ENCODE measurements at regions not wholly inside any gene's neighbourhood (a gene's known extent, or its start where the extent isn't known, plus 50 kb on each side); places are given as distances from the start of the nearest gene placed in this dataset.

DNA sequence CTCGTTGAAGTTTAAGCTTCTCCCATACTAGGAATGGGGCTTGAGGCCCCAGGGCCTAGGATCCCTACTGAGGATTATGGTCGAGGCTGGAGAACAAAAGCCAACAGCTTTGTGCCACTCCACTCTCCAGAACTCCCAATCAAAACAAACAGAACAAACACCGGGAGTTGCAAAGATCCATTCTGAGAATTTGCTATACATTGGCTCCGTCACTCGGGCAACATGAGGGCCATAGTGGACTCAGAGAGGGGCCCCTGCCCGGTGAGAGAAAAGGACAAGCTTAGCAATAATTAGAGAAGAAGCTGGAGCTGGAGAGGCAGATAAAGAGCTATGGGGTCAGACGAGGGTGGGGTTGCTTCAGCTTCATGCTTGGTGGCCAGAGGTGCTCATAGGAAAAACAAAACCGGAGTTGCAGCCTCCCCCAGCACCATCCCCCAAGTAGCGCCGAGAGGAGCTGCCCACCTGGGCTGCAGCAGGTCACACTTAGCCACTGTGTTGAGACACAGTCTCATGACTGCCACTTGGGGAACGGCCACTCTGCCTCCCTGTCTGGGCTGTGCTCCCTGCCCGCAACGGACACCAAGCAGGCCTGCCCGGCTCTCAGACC lies 142.3 kb upstream of the HAAO start:
- no peak for TF ChIP-seq POLR2AphosphoS5 (IDR thresholded peaks at IDR 0.05; ENCODE audit: low read depth)
- no peak for TF ChIP-seq SPI1 (IDR thresholded peaks at IDR 0.05; ENCODE audit: borderline replicate concordance, low read depth)
- TF ChIP-seq, protein P1, sequence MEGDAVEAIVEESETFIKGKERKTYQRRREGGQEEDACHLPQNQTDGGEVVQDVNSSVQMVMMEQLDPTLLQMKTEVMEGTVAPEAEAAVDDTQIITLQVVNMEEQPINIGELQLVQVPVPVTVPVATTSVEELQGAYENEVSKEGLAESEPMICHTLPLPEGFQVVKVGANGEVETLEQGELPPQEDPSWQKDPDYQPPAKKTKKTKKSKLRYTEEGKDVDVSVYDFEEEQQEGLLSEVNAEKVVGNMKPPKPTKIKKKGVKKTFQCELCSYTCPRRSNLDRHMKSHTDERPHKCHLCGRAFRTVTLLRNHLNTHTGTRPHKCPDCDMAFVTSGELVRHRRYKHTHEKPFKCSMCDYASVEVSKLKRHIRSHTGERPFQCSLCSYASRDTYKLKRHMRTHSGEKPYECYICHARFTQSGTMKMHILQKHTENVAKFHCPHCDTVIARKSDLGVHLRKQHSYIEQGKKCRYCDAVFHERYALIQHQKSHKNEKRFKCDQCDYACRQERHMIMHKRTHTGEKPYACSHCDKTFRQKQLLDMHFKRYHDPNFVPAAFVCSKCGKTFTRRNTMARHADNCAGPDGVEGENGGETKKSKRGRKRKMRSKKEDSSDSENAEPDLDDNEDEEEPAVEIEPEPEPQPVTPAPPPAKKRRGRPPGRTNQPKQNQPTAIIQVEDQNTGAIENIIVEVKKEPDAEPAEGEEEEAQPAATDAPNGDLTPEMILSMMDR (IDR thresholded peaks at IDR 0.05; ENCODE audit: insufficient read depth, low read length), result no peak
- TF ChIP-seq, protein P2, sequence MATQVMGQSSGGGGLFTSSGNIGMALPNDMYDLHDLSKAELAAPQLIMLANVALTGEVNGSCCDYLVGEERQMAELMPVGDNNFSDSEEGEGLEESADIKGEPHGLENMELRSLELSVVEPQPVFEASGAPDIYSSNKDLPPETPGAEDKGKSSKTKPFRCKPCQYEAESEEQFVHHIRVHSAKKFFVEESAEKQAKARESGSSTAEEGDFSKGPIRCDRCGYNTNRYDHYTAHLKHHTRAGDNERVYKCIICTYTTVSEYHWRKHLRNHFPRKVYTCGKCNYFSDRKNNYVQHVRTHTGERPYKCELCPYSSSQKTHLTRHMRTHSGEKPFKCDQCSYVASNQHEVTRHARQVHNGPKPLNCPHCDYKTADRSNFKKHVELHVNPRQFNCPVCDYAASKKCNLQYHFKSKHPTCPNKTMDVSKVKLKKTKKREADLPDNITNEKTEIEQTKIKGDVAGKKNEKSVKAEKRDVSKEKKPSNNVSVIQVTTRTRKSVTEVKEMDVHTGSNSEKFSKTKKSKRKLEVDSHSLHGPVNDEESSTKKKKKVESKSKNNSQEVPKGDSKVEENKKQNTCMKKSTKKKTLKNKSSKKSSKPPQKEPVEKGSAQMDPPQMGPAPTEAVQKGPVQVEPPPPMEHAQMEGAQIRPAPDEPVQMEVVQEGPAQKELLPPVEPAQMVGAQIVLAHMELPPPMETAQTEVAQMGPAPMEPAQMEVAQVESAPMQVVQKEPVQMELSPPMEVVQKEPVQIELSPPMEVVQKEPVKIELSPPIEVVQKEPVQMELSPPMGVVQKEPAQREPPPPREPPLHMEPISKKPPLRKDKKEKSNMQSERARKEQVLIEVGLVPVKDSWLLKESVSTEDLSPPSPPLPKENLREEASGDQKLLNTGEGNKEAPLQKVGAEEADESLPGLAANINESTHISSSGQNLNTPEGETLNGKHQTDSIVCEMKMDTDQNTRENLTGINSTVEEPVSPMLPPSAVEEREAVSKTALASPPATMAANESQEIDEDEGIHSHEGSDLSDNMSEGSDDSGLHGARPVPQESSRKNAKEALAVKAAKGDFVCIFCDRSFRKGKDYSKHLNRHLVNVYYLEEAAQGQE (IDR thresholded peaks at IDR 0.05; ENCODE audit: insufficient replicate concordance, low read depth), result no peak
